SKM-1 (cell line): ENCODE measurements at regions not wholly inside any gene's neighbourhood (a gene's known extent, or its start where the extent isn't known, plus 50 kb on each side); places are given as distances from the start of the nearest gene placed in this dataset.
"Not testable (repeated sequence)": the region's sequence is repeated elsewhere in the genome, so short reads cannot be mapped to it uniquely, and the experiment has no call there.

Experiments
- DNase-seq: peaks from one replicate; lab custom pipeline; 2025; ENCODE audit not compliant: unreplicated experiment; lab: John Stamatoyannopoulos, UW

- DNase-seq, result no peak
Measured at GRCh38 chr9:31740705-31741104, 643.7 kb upstream of the ACO1 start.

- DNase-seq, result no peak
Measured at GRCh38 chr9:31744589-31744988, 639.9 kb upstream of the ACO1 start.

- DNase-seq, result no peak
Measured at GRCh38 chr9:31745468-31745867, 639.0 kb upstream of the ACO1 start.

- no peak for DNase-seq
Measured at GRCh38 chr9:31745886-31746285, 638.6 kb upstream of the ACO1 start.

- no peak for DNase-seq
Measured at GRCh38 chr9:31753756-31754155, 630.7 kb upstream of the ACO1 start.

GRCh38 chr9:31759703-31760102, 624.7 kb upstream of the ACO1 start:
- DNase-seq, result peak; percentile 12

- DNase-seq, result not testable (repeated sequence)
Measured at GRCh38 chr9:31774021-31774420, 610.4 kb upstream of the ACO1 start.

- DNase-seq, result no peak
Measured at GRCh38 chr9:31774571-31774970, 609.9 kb upstream of the ACO1 start.

- DNase-seq, result no peak
Measured at GRCh38 chr9:31776471-31776870, 608.0 kb upstream of the ACO1 start.

GRCh38 chr9:31783491-31783890, 601.0 kb upstream of the ACO1 start:
- DNase-seq, result no peak

- DNase-seq, result no peak
Measured at GRCh38 chr9:31790720-31791119, 593.7 kb upstream of the ACO1 start.

- peak; percentile 7 for DNase-seq
Measured at GRCh38 chr9:31799953-31800609, 584.4 kb upstream of the ACO1 start.

- DNase-seq, result no peak
Measured at GRCh38 chr9:31807574-31808256, 576.7 kb upstream of the ACO1 start.

- no peak for DNase-seq
Measured at GRCh38 chr9:31808766-31809165, 575.7 kb upstream of the ACO1 start.

- DNase-seq, result no peak
Measured at GRCh38 chr9:31820426-31820825, 564.0 kb upstream of the ACO1 start.

GRCh38 chr9:31821583-31821982, 562.9 kb upstream of the ACO1 start:
- no peak for DNase-seq

GRCh38 chr9:31823365-31823764, 561.1 kb upstream of the ACO1 start:
- no peak for DNase-seq

GRCh38 chr9:31824860-31825259, 559.6 kb upstream of the ACO1 start:
- no peak for DNase-seq

GRCh38 chr9:31837211-31837610, 547.2 kb upstream of the ACO1 start:
- DNase-seq, result no peak

- DNase-seq, result no peak
Measured at GRCh38 chr9:31839273-31839672, 545.2 kb upstream of the ACO1 start.

- DNase-seq, result no peak
Measured at GRCh38 chr9:31840702-31841101, 543.7 kb upstream of the ACO1 start.

GRCh38 chr9:31847963-31848362, 536.5 kb upstream of the ACO1 start:
- DNase-seq, result no peak
